Heart left ventricle (tissue), 16 donors: ENCODE measurements at regions not wholly inside any gene's neighbourhood (a gene's known extent, or its start where the extent isn't known, plus 50 kb on each side); places are given as distances from the start of the nearest gene placed in this dataset.

ENCODE experiments used
- ATAC-seq, 4 donors: fragments of 200-7000 bp; cut with Tn5 transposase; one replicate each; pipeline ENCODE4 v1.9.1; 2020 to 2022; ENCODE audit warnings: moderate library complexity in 4 of 4, mild to moderate bottlenecking in 3 of 4, moderate number of reproducible peaks in 1 of 4
- DNase-seq, 5 donors: peaks; one replicate each; pipeline ENCODE4 v3.0.0-alpha.2; 2020
- H3K27ac ChIP-seq, 12 donors: fragments of 200-600 bp; sonication (generic) in 4 of 12; one replicate each; pipeline versions ENCODE4 v1.5.0 to v1.8.0; 2016 to 2022; ENCODE audit warnings: mild to moderate bottlenecking in 2 of 12
- H3K27me3 ChIP-seq, 9 donors: fragments of 200-600 bp; sonication (generic) in 2 of 9; one replicate each; pipeline versions ENCODE4 v1.5.1 to v1.8.0; 2016 to 2022; ENCODE audit warnings: mild to moderate bottlenecking in 3 of 9
- H3K36me3 ChIP-seq, 9 donors: fragments of 200-600 bp; sonication (generic) in 2 of 9; one replicate each; pipeline versions ENCODE4 v1.5.0 to v1.8.0; 2018 to 2022; ENCODE audit warnings: mild to moderate bottlenecking in 2 of 9
- H3K4me1 ChIP-seq, 12 donors: fragments of 200-600 bp; sonication (generic) in 4 of 12; one replicate each; pipeline versions ENCODE4 v1.5.0 to v1.8.0; 2016 to 2022; ENCODE audit warnings: mild to moderate bottlenecking in 3 of 12
- H3K4me3 ChIP-seq, 12 donors: fragments of 200-600 bp; sonication (generic) in 4 of 12; one replicate each; pipeline versions ENCODE4 v1.5.0 to v1.8.0; 2017 to 2022; ENCODE audit warnings: mild to moderate bottlenecking in 9 of 12, moderate library complexity in 4 of 12
- H3K9me3 ChIP-seq, 12 donors: fragments of 200-600 bp; sonication (generic) in 4 of 12; one replicate each; pipeline versions ENCODE4 v1.5.0 to v1.8.0; 2016 to 2022; ENCODE audit warnings: mild to moderate bottlenecking in 1 of 12
- POLR2A ChIP-seq, 2 donors: fragments of 450-650 bp; IDR thresholded peaks; one replicate each; pipeline ENCODE4 v1.6.1; 2017; ENCODE audit warnings: antibody characterized with exemption in 2 of 2, mild to moderate bottlenecking in 2 of 2, moderate library complexity in 2 of 2
- WGBS, 4 donors: extraction: QIAGEN DNeasy Blood & Tissue Kit in 2 of 4; methylation state at CpG; one replicate each; pipeline versions ENCODE4 v1.1.5 to v1.1.7; 2013 to 2018; 5-methylcytosine and 5-hydroxymethylcytosine counted together
- intact Hi-C, 10 donors: fragments of 100-400 bp; cut with DNase I; formaldehyde crosslinking; loops; one replicate each; pipeline versions ENCODE4 v1.11.1 to v1.14.2; 2022
- TF ChIP-seq, protein P1 (sequence below), 12 donors: fragments of 200-600 bp; sonication (generic) in 4 of 12; IDR thresholded peaks; one replicate each; pipeline versions ENCODE4 v1.5.0 to v1.8.0; 2018 to 2022; ENCODE audit warnings: antibody characterized with exemption in 12 of 12, mild to moderate bottlenecking in 5 of 12
- donor health status: ischemic (EF 13 %, LVEDD 7.1; RV severe dilation, severe dysfunction).
- donor health status: healthy with polysubstance abuse.
- donor health status: DM: no; HTN: yes; CAD: no.
- donor health status: DM: no; HTN: no; CAD: no.
- donor health status: ischemic (EF 25% LVEDD 6.9; RV normal size, moderate dysfunction).
- donor health status: ischemic (EF 25% LVEDD 5.7; RV mildly dilated, moderate dysfunction).
- donor health status: healthy.
- donor health status: DM: yes; HTN: yes; CAD: no.
- donor health status: ischemic (EF 35%, LVEDD 5.7; RV mildly dilated, moderate dysfunction).
- donor health status: nonischemic (EF 11% LVEDD 7.7; RV severe dilation, severe dysfunction).
- donor health status: DM: yes; HTN: yes; CAD: no.
- donor health status: PGD.
- donor health status: ischemic (EF 29% LVEDD 5.4; RV normal size, mild dysfunction).
- donor health status: nonischemic (EF 23%, LVEDD 6.1; RV moderate dilation, normal function).

DNA sequence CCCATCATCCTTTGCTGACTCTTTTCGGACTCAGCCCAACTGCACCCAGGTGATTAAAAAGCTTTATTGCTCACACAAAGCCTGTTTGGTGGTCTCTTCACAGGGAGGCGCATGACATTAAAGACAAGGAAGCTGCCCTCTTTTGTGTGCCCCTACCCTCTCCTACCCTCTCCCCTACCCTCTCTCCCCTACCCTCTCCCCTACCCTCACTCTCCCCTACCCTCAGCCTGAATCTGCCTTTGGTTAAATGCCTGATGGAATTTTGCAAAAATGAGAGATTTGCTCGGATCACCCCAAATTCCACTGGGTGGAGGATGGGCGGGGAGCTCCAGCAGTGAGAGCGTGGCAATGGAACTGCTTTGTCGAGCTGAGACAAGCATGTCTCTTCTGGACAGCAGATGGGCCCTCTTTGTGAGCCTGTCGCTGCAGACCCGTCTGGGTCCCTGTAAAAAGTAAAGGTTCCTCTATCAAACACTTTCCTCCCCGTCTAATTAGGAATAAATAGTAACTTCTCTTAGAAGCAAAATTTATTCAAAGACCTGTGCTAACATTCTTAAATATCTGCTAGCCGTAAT, 76.4 kb upstream of the MLN start:
- DNase-seq (no peak), ATAC-seq (no peak)
- H3K9me3 ChIP-seq = no peaks in the 10 kb centered on the region
- whole genome bisulfite sequencing, 4 donors = 73 to 86% (median 78%) methylated on average over 10 of the region's 10 CpGs
- intact Hi-C loops = no loop called here
- peaks cover 0 to 8% (median 0%) of the 10 kb centered on the region in 12 donors for H3K4me1 ChIP-seq
- H3K27ac ChIP-seq = no peak overlapping the region
- no peaks in the 10 kb centered on the region for H3K36me3 ChIP-seq
- TF ChIP-seq, protein P1, sequence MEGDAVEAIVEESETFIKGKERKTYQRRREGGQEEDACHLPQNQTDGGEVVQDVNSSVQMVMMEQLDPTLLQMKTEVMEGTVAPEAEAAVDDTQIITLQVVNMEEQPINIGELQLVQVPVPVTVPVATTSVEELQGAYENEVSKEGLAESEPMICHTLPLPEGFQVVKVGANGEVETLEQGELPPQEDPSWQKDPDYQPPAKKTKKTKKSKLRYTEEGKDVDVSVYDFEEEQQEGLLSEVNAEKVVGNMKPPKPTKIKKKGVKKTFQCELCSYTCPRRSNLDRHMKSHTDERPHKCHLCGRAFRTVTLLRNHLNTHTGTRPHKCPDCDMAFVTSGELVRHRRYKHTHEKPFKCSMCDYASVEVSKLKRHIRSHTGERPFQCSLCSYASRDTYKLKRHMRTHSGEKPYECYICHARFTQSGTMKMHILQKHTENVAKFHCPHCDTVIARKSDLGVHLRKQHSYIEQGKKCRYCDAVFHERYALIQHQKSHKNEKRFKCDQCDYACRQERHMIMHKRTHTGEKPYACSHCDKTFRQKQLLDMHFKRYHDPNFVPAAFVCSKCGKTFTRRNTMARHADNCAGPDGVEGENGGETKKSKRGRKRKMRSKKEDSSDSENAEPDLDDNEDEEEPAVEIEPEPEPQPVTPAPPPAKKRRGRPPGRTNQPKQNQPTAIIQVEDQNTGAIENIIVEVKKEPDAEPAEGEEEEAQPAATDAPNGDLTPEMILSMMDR (IDR thresholded peaks at IDR 0.05) = no peak
- no peak for TF ChIP-seq POLR2A (IDR thresholded peaks at IDR 0.05)
- H3K4me3 ChIP-seq = no peak overlapping the region
- H3K27me3 ChIP-seq = peaks cover 0 to 77% (median 9%) of the 10 kb centered on the region in 9 donors

DNA sequence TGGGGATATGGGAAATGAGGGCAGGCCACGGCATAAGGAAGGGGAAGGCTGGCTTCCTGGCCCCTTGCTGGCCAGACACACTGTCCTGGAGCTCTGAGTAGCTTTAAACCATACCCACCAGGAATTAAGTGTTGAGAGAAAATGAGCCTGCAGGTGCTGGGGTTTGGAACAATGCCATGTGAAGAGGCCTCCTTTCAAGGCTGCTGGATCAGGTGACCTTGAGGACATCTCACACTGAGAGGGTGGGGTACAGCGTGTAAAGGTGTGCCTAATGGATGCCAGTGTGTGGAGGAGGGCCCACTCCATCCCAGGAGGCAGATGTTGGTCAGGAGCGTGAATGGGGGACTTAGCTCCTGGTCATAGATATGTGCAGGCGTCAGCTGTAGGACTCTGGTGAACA, 74.8 kb upstream of the MLN start:
- intact Hi-C loops = no loop called here
- no peak for ATAC-seq
- H3K27me3 ChIP-seq = peaks cover 0 to 68% (median 9%) of the 10 kb centered on the region in 9 donors

DNA sequence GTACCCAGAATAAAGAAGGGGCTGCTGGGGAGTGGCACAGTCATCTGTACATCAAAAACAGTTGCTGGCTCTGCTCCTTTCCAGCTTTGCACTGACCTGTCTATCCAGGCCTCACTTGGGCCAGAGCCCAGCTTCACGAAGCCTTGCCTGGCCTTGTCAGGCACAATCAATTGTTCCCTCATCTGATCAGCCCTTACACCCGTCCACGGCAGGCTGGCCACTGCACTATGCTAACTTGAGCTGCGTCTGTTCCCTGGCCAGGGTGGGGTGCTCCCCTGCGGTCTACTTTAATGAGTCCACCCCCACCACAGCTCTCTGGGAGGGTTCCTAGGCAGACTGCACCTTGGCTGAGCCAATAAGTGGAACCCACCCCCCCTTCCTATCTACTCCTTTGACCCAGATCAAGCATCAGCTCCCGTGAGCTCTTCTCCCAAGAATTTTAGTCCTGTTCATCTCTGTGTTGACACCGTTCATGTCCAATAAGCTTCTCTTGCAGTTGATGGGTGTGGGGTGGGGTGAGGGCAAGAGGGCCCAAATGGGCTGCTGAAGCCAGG, 74.3 kb upstream of the MLN start:
- WGBS, 4 donors = 66 to 81% (median 74%) methylated on average over 7 of the region's 7 CpGs
- H3K36me3 ChIP-seq = no peaks in the 10 kb centered on the region
- DNase-seq (no peak), ATAC-seq (no peak)
- no peak overlapping the region for H3K27ac ChIP-seq
- H3K9me3 ChIP-seq = no peaks in the 10 kb centered on the region
- intact Hi-C loops = no loop called here
- peaks cover 0 to 65% (median 9%) of the 10 kb centered on the region in 9 donors for H3K27me3 ChIP-seq
- peaks cover 0 to 8% (median 0%) of the 10 kb centered on the region in 12 donors for H3K4me1 ChIP-seq
- H3K4me3 ChIP-seq = no peak overlapping the region
- TF ChIP-seq POLR2A (IDR thresholded peaks at IDR 0.05) = no peak
- TF ChIP-seq, protein P1 (IDR thresholded peaks at IDR 0.05) = no peak

More for the DNA sequence above, 74.8 kb upstream of the MLN start:
- H3K36me3 ChIP-seq = no peaks in the 10 kb centered on the region
- peaks cover 0 to 8% (median 0%) of the 10 kb centered on the region in 12 donors for H3K4me1 ChIP-seq
- WGBS, 4 donors = 85 to 88% (median 87%) methylated on average over 4 of the region's 4 CpGs
- TF ChIP-seq, protein P1 (IDR thresholded peaks at IDR 0.05) = no peak
- TF ChIP-seq POLR2A (IDR thresholded peaks at IDR 0.05) = no peak
- DNase-seq = no peak
- H3K9me3 ChIP-seq = no peaks in the 10 kb centered on the region
- H3K27ac ChIP-seq = no peak overlapping the region
- no peak overlapping the region for H3K4me3 ChIP-seq

DNA sequence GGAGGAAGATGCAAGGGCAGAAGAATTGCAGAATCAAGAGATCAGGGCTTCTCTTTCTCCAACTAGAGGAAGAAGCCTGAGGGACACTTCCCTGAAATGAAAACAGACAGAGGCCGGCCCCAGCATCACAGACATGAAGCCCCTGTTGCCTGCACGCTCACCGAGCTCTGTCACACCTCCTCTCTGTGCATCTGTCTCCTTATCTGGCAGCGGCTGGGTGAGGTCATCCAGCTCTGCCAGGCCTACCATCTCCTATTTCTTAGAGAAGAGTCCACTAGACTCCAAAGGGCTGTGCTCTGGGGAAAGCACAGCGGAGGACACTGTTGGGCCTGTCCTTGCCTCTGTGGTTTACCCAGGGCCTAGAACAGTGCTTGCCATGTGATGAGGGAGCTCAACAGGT, 71.9 kb upstream of the MLN start:
- Histone ChIP-seq H3K36me3 (no peaks in the 10 kb centered on the region), H3K4me1 (no peaks in the 10 kb centered on the region), H3K27ac (no peak overlapping the region), H3K9me3 (no peaks in the 10 kb centered on the region), H3K4me3 (no peak overlapping the region), H3K27me3 (peaks cover 0 to 64% (median 15%) of the 10 kb centered on the region in 9 donors)
- ATAC-seq = no peak
- no peak for DNase-seq
- TF ChIP-seq, protein P1 (IDR thresholded peaks at IDR 0.05) = no peak
- TF ChIP-seq POLR2A (IDR thresholded peaks at IDR 0.05) = no peak
- intact Hi-C loops = no loop called here
- WGBS, 4 donors = 53 to 60% (median 57%) methylated on average over 4 to 5 of the region's 5 CpGs
